HepG2 (cell line): ENCODE measurements at regions not wholly inside any gene's neighbourhood (a gene's known extent, or its start where the extent isn't known, plus 50 kb on each side); places are given as distances from the start of the nearest gene placed in this dataset.

Experiments
- BORCS8-MEF2B ChIP-seq: sonication (generic); formaldehyde crosslinking; IDR thresholded peaks from 2 replicates; pipeline ENCODE4 v1.8.0; 2022; ENCODE audit warnings: mild to moderate bottlenecking, missing genetic modification reagents
- CC2D1A ChIP-seq: sonication (generic); formaldehyde crosslinking; IDR thresholded peaks from 2 replicates; pipeline ENCODE4 v1.8.1; 2023; ENCODE audit warnings: mild to moderate bottlenecking, missing genetic modification reagents
- CREB1 ChIP-seq, 2 experiments: fragments of 450-650 bp in 1 of 2; IDR thresholded peaks; 2 replicates each; pipeline ENCODE4 v1.6.1; 2016 to 2017; ENCODE audit warnings: control low read depth in 1 of 2, mild to moderate bottlenecking in 1 of 2, missing compliant biosample characterization in 1 of 2, missing genetic modification characterization in 1 of 2
- CTCF ChIP-seq: sonication (generic); formaldehyde crosslinking; IDR thresholded peaks from 2 replicates; pipeline ENCODE4 v1.5.0; 2020; ENCODE audit warnings: mild to moderate bottlenecking, missing genetic modification reagents, moderate library complexity
- ELF3 ChIP-seq: IDR thresholded peaks from 2 replicates; pipeline ENCODE4 v1.6.1; 2016; ENCODE audit warnings: missing genetic modification reagents, missing compliant biosample characterization
- ESRRA ChIP-seq: sonication (generic); formaldehyde crosslinking; IDR thresholded peaks from 2 replicates; pipeline ENCODE4 v1.5.1; 2020; ENCODE audit warnings: mild to moderate bottlenecking, low read depth, missing genetic modification reagents
- ETS1 ChIP-seq: sonication (generic); formaldehyde crosslinking; IDR thresholded peaks from 2 replicates; pipeline ENCODE4 v1.4.0; 2020; ENCODE audit warnings: missing genetic modification reagents
- FOXK2 ChIP-seq: fragments of 450-650 bp; IDR thresholded peaks from 2 replicates; pipeline ENCODE4 v1.6.1; 2016
- JDP2 ChIP-seq: sonication (generic); formaldehyde crosslinking; IDR thresholded peaks from 2 replicates; pipeline ENCODE4 v1.8.1; 2022; ENCODE audit warnings: missing genetic modification reagents, borderline replicate concordance
- NR2F1 ChIP-seq, 2 experiments: fragments of 450-650 bp in 1 of 2; formaldehyde crosslinking in 1 of 2; IDR thresholded peaks; 2 replicates each; pipeline versions ENCODE4 v1.5.0 to v1.6.1; 2016 to 2020; ENCODE audit warnings: mild to moderate bottlenecking in 1 of 2, missing compliant biosample characterization in 1 of 2, missing genetic modification reagents in 1 of 2, moderate library complexity in 1 of 2
- RAD21 ChIP-seq: fragments of 450-650 bp; formaldehyde crosslinking; IDR thresholded peaks from 2 replicates; pipeline ENCODE4 v1.5.0; 2020; ENCODE audit warnings: mild to moderate bottlenecking
- ZBTB14 ChIP-seq: sonication (generic); formaldehyde crosslinking; IDR thresholded peaks from 2 replicates; pipeline ENCODE4 v1.4.0; 2020; ENCODE audit warnings: missing genetic modification reagents
- ZNF362 ChIP-seq: sonication (generic); formaldehyde crosslinking; IDR thresholded peaks from 2 replicates; pipeline ENCODE4 v1.4.0; 2020; ENCODE audit warnings: missing genetic modification reagents, mild to moderate bottlenecking, borderline replicate concordance
- ZSCAN20 ChIP-seq: sonication (generic); formaldehyde crosslinking; IDR thresholded peaks from 2 replicates; pipeline ENCODE4 v1.4.0; 2020; ENCODE audit warnings: missing genetic modification reagents, mild to moderate bottlenecking, borderline replicate concordance

- TF ChIP-seq CC2D1A (CRISPR knock-in tag) (no peak), BORCS8-MEF2B (CRISPR knock-in tag) (no peak), CTCF (CRISPR knock-in tag) (no peak), ETS1 (no peak), ZNF362 (no peak), CREB1 (IDR thresholded peaks at IDR 0.05) (peak; percentile 71), CREB1 (CRISPR knock-in tag; IDR thresholded peaks at IDR 0.05) (no peak), NR2F1 (CRISPR knock-in tag; IDR thresholded peaks at IDR 0.05) (no peak), ELF3 (CRISPR knock-in tag) (no peak), ESRRA (CRISPR knock-in tag) (no peak), JDP2 (no peak), RAD21 (CRISPR knock-in tag) (no peak), ZSCAN20 (CRISPR knock-in tag) (no peak), FOXK2 (no peak), ZBTB14 (CRISPR knock-in tag) (no peak)
These were observed 133.0 kb upstream of the HDDC2 start for GRCh38 chr6:125434760-125435159.
